ENCODE measurements at regions not wholly inside any gene's neighbourhood (a gene's known extent, or its start where the extent isn't known, plus 50 kb on each side); places are given as distances from the start of the nearest gene placed in this dataset.

DNA sequence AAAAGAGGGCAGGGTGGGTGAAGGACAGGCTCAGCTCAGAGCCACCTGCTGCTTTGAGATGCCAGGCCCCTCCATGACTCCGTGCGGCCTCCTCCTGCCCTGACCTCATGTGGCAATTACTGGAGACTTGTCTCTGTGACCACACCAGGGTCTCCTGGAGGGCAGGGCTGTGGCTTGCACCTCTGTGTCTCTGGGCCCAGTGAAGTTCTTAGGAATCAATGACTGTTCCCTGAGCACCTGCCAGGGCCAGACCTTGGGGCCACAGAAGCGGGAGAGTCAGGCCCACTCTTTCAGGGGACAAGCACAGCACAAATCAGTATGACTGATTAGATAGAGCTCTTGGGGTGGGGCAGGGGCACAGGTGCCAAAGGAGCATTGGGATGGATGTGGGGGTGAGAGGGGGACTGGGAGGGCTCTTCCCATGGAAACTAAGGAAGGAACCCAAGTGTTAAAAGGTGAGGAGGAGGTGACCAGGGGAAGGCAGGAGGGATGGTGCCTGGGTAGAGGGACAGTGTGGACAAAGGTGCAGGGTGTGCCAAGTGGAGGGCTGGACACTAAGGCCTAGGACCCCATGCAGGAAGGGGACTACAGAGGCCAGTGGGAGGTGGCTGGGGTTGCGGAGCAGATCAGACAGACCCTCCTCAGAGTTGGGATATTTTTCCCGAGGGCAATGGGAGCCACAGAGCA is 77.3 kb upstream of the SHISAL1 start:
- TF ChIP-seq, protein P1, sequence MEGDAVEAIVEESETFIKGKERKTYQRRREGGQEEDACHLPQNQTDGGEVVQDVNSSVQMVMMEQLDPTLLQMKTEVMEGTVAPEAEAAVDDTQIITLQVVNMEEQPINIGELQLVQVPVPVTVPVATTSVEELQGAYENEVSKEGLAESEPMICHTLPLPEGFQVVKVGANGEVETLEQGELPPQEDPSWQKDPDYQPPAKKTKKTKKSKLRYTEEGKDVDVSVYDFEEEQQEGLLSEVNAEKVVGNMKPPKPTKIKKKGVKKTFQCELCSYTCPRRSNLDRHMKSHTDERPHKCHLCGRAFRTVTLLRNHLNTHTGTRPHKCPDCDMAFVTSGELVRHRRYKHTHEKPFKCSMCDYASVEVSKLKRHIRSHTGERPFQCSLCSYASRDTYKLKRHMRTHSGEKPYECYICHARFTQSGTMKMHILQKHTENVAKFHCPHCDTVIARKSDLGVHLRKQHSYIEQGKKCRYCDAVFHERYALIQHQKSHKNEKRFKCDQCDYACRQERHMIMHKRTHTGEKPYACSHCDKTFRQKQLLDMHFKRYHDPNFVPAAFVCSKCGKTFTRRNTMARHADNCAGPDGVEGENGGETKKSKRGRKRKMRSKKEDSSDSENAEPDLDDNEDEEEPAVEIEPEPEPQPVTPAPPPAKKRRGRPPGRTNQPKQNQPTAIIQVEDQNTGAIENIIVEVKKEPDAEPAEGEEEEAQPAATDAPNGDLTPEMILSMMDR (conservative IDR thresholded peaks at IDR 0.05; ENCODE audit: low read length), result no peak
- no peak for TF ChIP-seq EZH2phosphoT487 (IDR thresholded peaks at IDR 0.05; ENCODE audit: borderline replicate concordance, low read depth, low read length)

All from OCI-LY7 (cell line).